ENCODE measurements at regions not wholly inside any gene's neighbourhood (a gene's known extent, or its start where the extent isn't known, plus 50 kb on each side); places are given as distances from the start of the nearest gene placed in this dataset.
"Not testable (repeated sequence)": the region's sequence is repeated elsewhere in the genome, so short reads cannot be mapped to it uniquely, and the experiment has no call there.

DNA sequence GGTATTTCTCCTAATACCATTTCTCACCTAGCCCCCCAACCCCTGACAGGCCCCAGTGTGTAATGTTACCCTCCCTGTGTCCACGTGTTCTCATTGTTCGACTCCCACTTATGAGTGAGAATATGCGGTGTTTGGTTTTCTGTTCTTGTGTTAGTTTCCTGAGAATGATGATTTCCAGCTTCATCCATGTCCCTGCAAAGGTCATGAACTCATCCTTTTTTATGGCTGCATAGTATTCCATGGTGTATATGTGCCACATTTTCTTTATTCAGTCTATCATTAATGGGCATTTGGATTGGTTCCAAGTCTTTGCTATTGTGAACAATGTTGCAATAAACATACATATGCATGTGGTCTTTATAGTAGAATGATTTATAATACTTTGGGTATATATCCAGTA is 148.4 kb downstream of the SLC25A46 start:
- TF ChIP-seq, protein P1, sequence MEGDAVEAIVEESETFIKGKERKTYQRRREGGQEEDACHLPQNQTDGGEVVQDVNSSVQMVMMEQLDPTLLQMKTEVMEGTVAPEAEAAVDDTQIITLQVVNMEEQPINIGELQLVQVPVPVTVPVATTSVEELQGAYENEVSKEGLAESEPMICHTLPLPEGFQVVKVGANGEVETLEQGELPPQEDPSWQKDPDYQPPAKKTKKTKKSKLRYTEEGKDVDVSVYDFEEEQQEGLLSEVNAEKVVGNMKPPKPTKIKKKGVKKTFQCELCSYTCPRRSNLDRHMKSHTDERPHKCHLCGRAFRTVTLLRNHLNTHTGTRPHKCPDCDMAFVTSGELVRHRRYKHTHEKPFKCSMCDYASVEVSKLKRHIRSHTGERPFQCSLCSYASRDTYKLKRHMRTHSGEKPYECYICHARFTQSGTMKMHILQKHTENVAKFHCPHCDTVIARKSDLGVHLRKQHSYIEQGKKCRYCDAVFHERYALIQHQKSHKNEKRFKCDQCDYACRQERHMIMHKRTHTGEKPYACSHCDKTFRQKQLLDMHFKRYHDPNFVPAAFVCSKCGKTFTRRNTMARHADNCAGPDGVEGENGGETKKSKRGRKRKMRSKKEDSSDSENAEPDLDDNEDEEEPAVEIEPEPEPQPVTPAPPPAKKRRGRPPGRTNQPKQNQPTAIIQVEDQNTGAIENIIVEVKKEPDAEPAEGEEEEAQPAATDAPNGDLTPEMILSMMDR (IDR thresholded peaks at IDR 0.05; ENCODE audit: low read depth, low read length), result not testable (repeated sequence)
- not testable (repeated sequence) for TF ChIP-seq EZH2phosphoT487 (IDR thresholded peaks at IDR 0.05; ENCODE audit: low read depth)
